B cell (primary cell): ENCODE measurements at regions not wholly inside any gene's neighbourhood (a gene's known extent, or its start where the extent isn't known, plus 50 kb on each side); places are given as distances from the start of the nearest gene placed in this dataset.

Source experiments
- ATAC-seq: fragments of 200-7000 bp; cut with Tn5 transposase; one replicate; pipeline ENCODE4 v1.10.0; 2021; ENCODE audit warnings: low read depth, mild to moderate bottlenecking, moderate number of reproducible peaks, moderate library complexity
- CTCF ChIA-PET: fragments of 350-600 bp; sonication (Branson Sonifier 250); formaldehyde crosslinking; loops from one replicate; lab custom pipeline; 2021; ENCODE audit warnings: antibody characterized with exemption, inconsistent platforms; lab: Charles Lee
- POLR2A ChIA-PET: fragments of 350-600 bp; sonication (Branson Sonifier 250); formaldehyde crosslinking; loops from one replicate; lab custom pipeline; 2021; ENCODE audit warnings: antibody characterized with exemption; lab: Charles Lee
- DNase-seq: peaks from one replicate; pipeline ENCODE4 v3.0.0; 2013
- H2AFZ ChIP-seq: 2 replicates; pipeline ENCODE4 v1.6.1; 2012; ENCODE audit warnings: mild to moderate bottlenecking, low read depth, low read length; ENCODE audit not compliant: insufficient read depth, poor library complexity, severe bottlenecking
- H3K27ac ChIP-seq, 2 donors: 1 replicate in 1 of 2; 2 replicates in 1 of 2; pipeline ENCODE4 v1.5.1; 2012 to 2013; ENCODE audit warnings: low read length in 2 of 2, mild to moderate bottlenecking in 2 of 2, moderate library complexity in 1 of 2
- H3K27me3 ChIP-seq, 4 experiments: fragments of 200-600 bp in 1 of 4; sonication (generic) in 1 of 4; replicated peaks in 1 of 4; 1 replicate in 2 of 4; 2 replicates in 2 of 4; pipeline versions ENCODE4 v1.6.1 to v1.7.0; 2013 to 2016; ENCODE audit warnings: low read length in 3 of 4, mild to moderate bottlenecking in 2 of 4, mixed read lengths in 1 of 4, moderate library complexity in 1 of 4; ENCODE audit not compliant: insufficient read depth in 4 of 4, control insufficient read depth in 3 of 4; ENCODE audit errors: control extremely low read depth in 1 of 4
- H3K36me3 ChIP-seq, 2 experiments: replicated peaks in 1 of 2; 1 replicate in 1 of 2; 2 replicates in 1 of 2; pipeline versions ENCODE4 v1.6.1 to v1.7.1; 2013; ENCODE audit warnings: low read length in 1 of 2; ENCODE audit not compliant: insufficient read depth in 2 of 2, control insufficient read depth in 1 of 2; ENCODE audit errors: control extremely low read depth in 1 of 2, extremely low read depth in 1 of 2
- H3K4me1 ChIP-seq, 2 donors: fragments of 200-600 bp in 1 of 2; sonication (generic) in 1 of 2; 1 replicate in 1 of 2; 2 replicates in 1 of 2; pipeline versions ENCODE4 v1.5.1 to v1.6.1; 2013 to 2017; ENCODE audit warnings: low read length in 2 of 2; ENCODE audit not compliant: control insufficient read depth in 2 of 2, insufficient read depth in 2 of 2
- H3K4me2 ChIP-seq: replicated peaks from 2 replicates; pipeline ENCODE3; 2012; ENCODE audit warnings: mild to moderate bottlenecking, low read depth, low read length; ENCODE audit not compliant: poor library complexity, severe bottlenecking
- H3K4me3 ChIP-seq, 5 experiments: fragments of 200-600 bp in 1 of 5; sonication (generic) in 1 of 5; 1 replicate in 3 of 5; 2 replicates in 2 of 5; pipeline versions ENCODE4 v1.5.1 to v1.7.0; 2011 to 2016; ENCODE audit warnings: low read length in 4 of 5, mild to moderate bottlenecking in 4 of 5, low read depth in 2 of 5, control low read depth in 1 of 5, moderate library complexity in 1 of 5; ENCODE audit not compliant: insufficient read depth in 1 of 5; ENCODE audit errors: control extremely low read depth in 1 of 5, extremely low read depth in 1 of 5
- H3K79me2 ChIP-seq: fragments of 200-600 bp; sonication (generic); one replicate; pipeline ENCODE4 v1.6.0; 2016; ENCODE audit warnings: low read length; ENCODE audit not compliant: control insufficient read depth, insufficient read depth
- H3K9ac ChIP-seq: fragments of 200-600 bp; sonication (generic); 2 replicates; pipeline ENCODE4 v1.6.1; 2017; ENCODE audit warnings: mild to moderate bottlenecking, low read length, moderate library complexity
- H3K9me3 ChIP-seq, 3 donors: one replicate each; pipeline versions ENCODE4 v1.6.1 to v1.7.1; 2013; ENCODE audit warnings: low read length in 2 of 3; ENCODE audit not compliant: control insufficient read depth in 2 of 3, insufficient read depth in 1 of 3; ENCODE audit errors: control extremely low read depth in 1 of 3
- H4K20me1 ChIP-seq: 2 replicates; pipeline ENCODE4 v1.6.0; 2012; ENCODE audit warnings: mild to moderate bottlenecking, low read length; ENCODE audit not compliant: insufficient read depth, control insufficient read depth, poor library complexity, severe bottlenecking
- H3K27ac Mint-ChIP-seq: one replicate; pipeline ENCODE4 v1.8.0; 2021; ENCODE audit warnings: mixed read lengths
- H3K27me3 Mint-ChIP-seq: one replicate; pipeline ENCODE4 v1.8.0; 2021; ENCODE audit warnings: mixed read lengths
- H3K4me1 Mint-ChIP-seq: one replicate; pipeline ENCODE4 v1.8.0; 2021; ENCODE audit warnings: mixed read lengths
- H3K4me3 Mint-ChIP-seq: one replicate; pipeline ENCODE4 v1.8.0; 2021; ENCODE audit warnings: mixed read lengths
- H3K9me3 Mint-ChIP-seq: one replicate; pipeline ENCODE4 v1.8.0; 2022; ENCODE audit warnings: mixed read lengths; ENCODE audit not compliant: insufficient read depth
- CTCF ChIP-seq: fragments of 200-600 bp; IDR thresholded peaks from one replicate; pipeline ENCODE4 v1.8.0; 2022; ENCODE audit warnings: antibody characterized with exemption, mild to moderate bottlenecking
- EZH2 ChIP-seq: IDR thresholded peaks from 2 replicates; pipeline ENCODE4 v1.6.1; 2012; ENCODE audit warnings: borderline replicate concordance, low read depth, mild to moderate bottlenecking, moderate library complexity, low read length; ENCODE audit not compliant: insufficient read depth, poor library complexity, severe bottlenecking
- WGBS: methylation state at CpG from one replicate; pipeline ENCODE4 v1.1.5; 2013; ENCODE audit warnings: missing lambda C conversion rate; ENCODE audit not compliant: insufficient coverage; 5-methylcytosine and 5-hydroxymethylcytosine counted together
- intact Hi-C: fragments of 100-400 bp; cut with micrococcal nuclease; formaldehyde crosslinking; loops from one replicate; pipeline ENCODE4 v1.10.0; 2022

GRCh38 chr6:126245077-126245476 lies 94.8 kb upstream of the CENPW start:
- no peak for ATAC-seq
- no peaks in the 10 kb centered on the region for H3K79me2 ChIP-seq

DNA sequence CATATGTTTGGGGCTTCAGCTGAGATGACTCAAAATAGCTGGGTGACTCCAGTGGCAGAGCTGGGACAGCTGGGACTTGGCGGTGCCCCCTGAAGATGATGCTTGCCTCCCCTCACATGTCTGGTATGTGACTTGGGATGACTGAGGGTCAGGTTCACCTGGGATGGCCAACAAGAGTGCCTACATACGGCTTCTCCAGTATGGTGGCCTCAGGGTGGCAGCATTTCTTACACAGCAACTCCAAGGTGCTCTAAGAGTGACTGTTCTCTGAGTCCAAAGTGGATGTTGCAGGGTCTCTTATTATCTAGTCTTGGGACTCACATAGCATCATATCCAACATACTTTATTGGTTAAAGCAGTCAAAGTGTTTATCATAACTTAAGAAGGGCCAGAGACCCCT lies 87.8 kb upstream of the CENPW start:
- 94% methylated on average over 2 of the region's 2 CpGs for WGBS
- CTCF ChIA-PET = no interaction called here

More at GRCh38 chr6:126245077-126245476, 94.8 kb upstream of the CENPW start:
- DNase-seq = no peak
- TF ChIP-seq EZH2 (no peak), CTCF (no peak)
- H3K27me3 Mint-ChIP-seq = no peaks in the 10 kb centered on the region
- H3K9me3 ChIP-seq = no peaks in the 10 kb centered on the region
- no peak overlapping the region for H2AFZ ChIP-seq
- POLR2A ChIA-PET = no interaction called here
- no peak overlapping the region for H3K4me3 Mint-ChIP-seq
- no peaks in the 10 kb centered on the region for H3K4me1 ChIP-seq
- intact Hi-C loops = no loop called here
- no peak overlapping the region for H3K4me2 ChIP-seq
- CTCF ChIA-PET = no interaction called here
- WGBS = no CpG with 5 or more reads among the region's 1 CpG
- no peaks in the 10 kb centered on the region for H3K27me3 ChIP-seq
- H3K4me1 Mint-ChIP-seq = no peaks in the 10 kb centered on the region
- no peak overlapping the region for H3K27ac Mint-ChIP-seq
- no peaks in the 10 kb centered on the region for H3K9me3 Mint-ChIP-seq
- no peak overlapping the region for H3K9ac ChIP-seq
- H3K4me3 ChIP-seq = no peak overlapping the region
- H4K20me1 ChIP-seq = no peaks in the 10 kb centered on the region
- H3K36me3 ChIP-seq = no peaks in the 10 kb centered on the region
- H3K27ac ChIP-seq = no peak overlapping the region

More for the DNA sequence above, 87.8 kb upstream of the CENPW start:
- no peaks in the 10 kb centered on the region for H3K27me3 ChIP-seq
- intact Hi-C loops = no loop called here
- no peaks in the 10 kb centered on the region for H3K4me1 ChIP-seq
- H3K4me3 Mint-ChIP-seq = no peak overlapping the region
- no peak overlapping the region for H3K27ac Mint-ChIP-seq
- no peak overlapping the region for H3K9ac ChIP-seq
- peaks cover 1% of the 10 kb centered on the region for H3K9me3 Mint-ChIP-seq
- H3K79me2 ChIP-seq = no peaks in the 10 kb centered on the region
- H3K36me3 ChIP-seq = no peaks in the 10 kb centered on the region
- DNase-seq = no peak
- TF ChIP-seq CTCF (no peak), EZH2 (no peak)
- no peak overlapping the region for H3K4me3 ChIP-seq
- POLR2A ChIA-PET = no interaction called here
- no peak for ATAC-seq
- H3K4me1 Mint-ChIP-seq = no peaks in the 10 kb centered on the region
- no peaks in the 10 kb centered on the region for H3K9me3 ChIP-seq
- no peaks in the 10 kb centered on the region for H3K27me3 Mint-ChIP-seq
- H4K20me1 ChIP-seq = no peaks in the 10 kb centered on the region
- no peak overlapping the region for H3K27ac ChIP-seq
- H3K4me2 ChIP-seq = no peak overlapping the region
- no peak overlapping the region for H2AFZ ChIP-seq
